GM21723 (cell line): ENCODE measurements at regions not wholly inside any gene's neighbourhood (a gene's known extent, or its start where the extent isn't known, plus 50 kb on each side); places are given as distances from the start of the nearest gene placed in this dataset.
"Not testable (repeated sequence)": the region's sequence is repeated elsewhere in the genome, so short reads cannot be mapped to it uniquely, and the experiment has no call there.

Source experiments
- ATAC-seq: cut with Tn5 transposase; IDR thresholded peaks from one replicate; pipeline ENCODE4 v1.9.1; 2021; ENCODE audit warnings: mild to moderate bottlenecking, moderate library complexity; ENCODE audit not compliant: unreplicated experiment

- peak; percentile 54 for ATAC-seq
These were observed 95.3 kb upstream of the MAN1A1 start for GRCh38 chr6:119444642-119445557.

GRCh38 chr6:119443993-119444641 is 94.6 kb upstream of the MAN1A1 start:
- no peak for ATAC-seq

- peak; percentile 56 for ATAC-seq
These were observed 93.2 kb upstream of the MAN1A1 start for GRCh38 chr6:119442776-119443184.

- ATAC-seq, result no peak
These were observed 91.4 kb upstream of the MAN1A1 start for GRCh38 chr6:119440953-119441352.

- no peak for ATAC-seq
These were observed 87.0 kb upstream of the MAN1A1 start for GRCh38 chr6:119436583-119436982.

- ATAC-seq, result no peak
These were observed 82.2 kb upstream of the MAN1A1 start for GRCh38 chr6:119431799-119432198.

GRCh38 chr6:119430805-119431204 is 81.2 kb upstream of the MAN1A1 start:
- no peak for ATAC-seq

GRCh38 chr6:119428633-119429032 is 79.1 kb upstream of the MAN1A1 start:
- no peak for ATAC-seq

GRCh38 chr6:119426619-119427018 is 77.1 kb upstream of the MAN1A1 start:
- ATAC-seq, result no peak

- ATAC-seq, result no peak
These were observed 74.4 kb upstream of the MAN1A1 start for GRCh38 chr6:119423996-119424395.

- not testable (repeated sequence) for ATAC-seq
These were observed 68.5 kb upstream of the MAN1A1 start for GRCh38 chr6:119418084-119418483.

- no peak for ATAC-seq
These were observed 57.6 kb upstream of the MAN1A1 start for GRCh38 chr6:119407156-119407555.

- ATAC-seq, result not testable (repeated sequence)
These were observed 55.6 kb upstream of the MAN1A1 start for GRCh38 chr6:119405114-119405513.
